Spleen (tissue), 7 donors: ENCODE measurements at regions not wholly inside any gene's neighbourhood (a gene's known extent, or its start where the extent isn't known, plus 50 kb on each side); places are given as distances from the start of the nearest gene placed in this dataset.

Experiments
- POLR2A ChIP-seq, 3 donors: fragments of 450-650 bp; IDR thresholded peaks; one replicate each; pipeline ENCODE4 v1.5.1; 2017; ENCODE audit warnings: antibody characterized with exemption in 3 of 3, mild to moderate bottlenecking in 1 of 3
- TF ChIP-seq, protein P1 (sequence below), 11 experiments: fragments of 200-600 bp in 7 of 11; fragments of 450-650 bp in 4 of 11; sonication (generic) in 4 of 11; IDR thresholded peaks in 8 of 11; conservative IDR thresholded peaks in 3 of 11; 1 replicate in 7 of 11; 2 replicates in 4 of 11; pipeline versions ENCODE4 v1.4.0 to v1.8.0; 2016 to 2021; ENCODE audit warnings: antibody characterized with exemption in 11 of 11, inconsistent platforms in 4 of 11, mild to moderate bottlenecking in 1 of 11
- donor health status: DM: no; HTN: no; CAD: no; lungs with moderate emphysema.
- donor health status: DM: no; HTN: no; CAD: no.
- donor health status: DM: no; HTN: no; CAD: no.

DNA sequence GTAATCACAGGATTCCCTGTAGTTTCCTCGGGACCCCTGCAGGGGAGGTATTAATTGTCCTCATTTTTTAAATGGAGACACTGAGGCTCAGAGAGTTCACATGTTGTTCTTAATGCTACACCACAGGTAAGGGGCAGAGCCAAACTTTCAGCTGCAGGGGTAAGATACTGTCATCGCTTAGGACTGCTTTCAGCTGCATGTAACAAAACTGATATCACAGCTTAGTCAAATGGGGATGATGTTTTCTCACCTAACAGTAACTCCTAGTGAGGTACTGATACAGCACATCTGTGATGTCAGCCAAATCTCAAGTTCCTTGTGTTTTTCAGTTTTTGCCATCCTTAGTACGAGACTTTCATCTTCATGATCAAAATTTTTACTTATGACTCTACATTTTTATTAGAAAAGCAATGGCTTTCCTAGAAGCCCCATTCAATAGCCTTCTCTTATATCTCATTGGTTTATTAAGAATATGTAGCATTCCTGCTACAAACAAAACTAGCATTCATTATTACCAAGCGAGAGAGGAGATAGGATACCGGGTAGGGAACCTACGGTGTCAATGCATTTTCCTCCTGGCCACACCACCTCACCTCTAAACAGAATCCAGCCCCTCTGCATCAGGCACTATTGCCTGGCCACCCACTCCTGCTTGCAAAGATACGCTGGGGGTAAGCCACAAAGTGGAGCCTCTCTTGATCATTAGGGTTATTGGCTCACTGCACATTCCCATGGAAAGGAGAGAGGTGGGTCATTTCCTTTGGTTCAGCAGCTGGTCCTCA, 557.5 kb downstream of the CD83 start:
- TF ChIP-seq, protein P1, sequence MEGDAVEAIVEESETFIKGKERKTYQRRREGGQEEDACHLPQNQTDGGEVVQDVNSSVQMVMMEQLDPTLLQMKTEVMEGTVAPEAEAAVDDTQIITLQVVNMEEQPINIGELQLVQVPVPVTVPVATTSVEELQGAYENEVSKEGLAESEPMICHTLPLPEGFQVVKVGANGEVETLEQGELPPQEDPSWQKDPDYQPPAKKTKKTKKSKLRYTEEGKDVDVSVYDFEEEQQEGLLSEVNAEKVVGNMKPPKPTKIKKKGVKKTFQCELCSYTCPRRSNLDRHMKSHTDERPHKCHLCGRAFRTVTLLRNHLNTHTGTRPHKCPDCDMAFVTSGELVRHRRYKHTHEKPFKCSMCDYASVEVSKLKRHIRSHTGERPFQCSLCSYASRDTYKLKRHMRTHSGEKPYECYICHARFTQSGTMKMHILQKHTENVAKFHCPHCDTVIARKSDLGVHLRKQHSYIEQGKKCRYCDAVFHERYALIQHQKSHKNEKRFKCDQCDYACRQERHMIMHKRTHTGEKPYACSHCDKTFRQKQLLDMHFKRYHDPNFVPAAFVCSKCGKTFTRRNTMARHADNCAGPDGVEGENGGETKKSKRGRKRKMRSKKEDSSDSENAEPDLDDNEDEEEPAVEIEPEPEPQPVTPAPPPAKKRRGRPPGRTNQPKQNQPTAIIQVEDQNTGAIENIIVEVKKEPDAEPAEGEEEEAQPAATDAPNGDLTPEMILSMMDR (IDR thresholded peaks at IDR 0.05 in 8 of 11, conservative IDR thresholded peaks at IDR 0.05 in 3 of 11) = no peak
- TF ChIP-seq POLR2A (IDR thresholded peaks at IDR 0.05) = no peak
